Colonic mucosa (tissue), 4 donors: ENCODE measurements at regions not wholly inside any gene's neighbourhood (a gene's known extent, or its start where the extent isn't known, plus 50 kb on each side); places are given as distances from the start of the nearest gene placed in this dataset.

ENCODE experiments used
- DNase-seq: peaks from one replicate; pipeline ENCODE4 v3.0.0-alpha.2; 2020
- H3K27ac ChIP-seq: fragments of 200-600 bp; one replicate; pipeline ENCODE4 v1.8.0; 2021
- H3K27me3 ChIP-seq: fragments of 200-600 bp; one replicate; pipeline ENCODE4 v1.8.0; 2021
- H3K36me3 ChIP-seq: fragments of 200-600 bp; one replicate; pipeline ENCODE4 v1.8.0; 2021
- H3K4me1 ChIP-seq: fragments of 200-600 bp; one replicate; pipeline ENCODE4 v1.8.0; 2021; ENCODE audit warnings: mild to moderate bottlenecking
- H3K4me3 ChIP-seq: fragments of 200-600 bp; one replicate; pipeline ENCODE4 v1.8.0; 2021
- H3K9ac ChIP-seq, 2 donors: one replicate each; pipeline ENCODE4 v1.7.0; 2013; ENCODE audit warnings: control low read depth in 2 of 2, low read depth in 2 of 2, low read length in 2 of 2
- H3K9me3 ChIP-seq: fragments of 200-600 bp; one replicate; pipeline ENCODE4 v1.8.0; 2021
- intact Hi-C: fragments of 100-400 bp; cut with DNase I; formaldehyde crosslinking; loops from one replicate; pipeline ENCODE4 v1.14.1; 2022
- TF ChIP-seq, protein P1 (sequence below): fragments of 200-600 bp; IDR thresholded peaks from one replicate; pipeline ENCODE4 v1.8.0; 2022; ENCODE audit warnings: antibody characterized with exemption, mild to moderate bottlenecking
- donor health status: healthy.
- donor health status: DM: no; HTN: no; CAD: no.
- donor health status: DM: no; HTN: no; CAD: no.

GRCh38 chr19:5251096-5252065, 89.2 kb downstream of the PTPRS start:
- TF ChIP-seq, protein P1, sequence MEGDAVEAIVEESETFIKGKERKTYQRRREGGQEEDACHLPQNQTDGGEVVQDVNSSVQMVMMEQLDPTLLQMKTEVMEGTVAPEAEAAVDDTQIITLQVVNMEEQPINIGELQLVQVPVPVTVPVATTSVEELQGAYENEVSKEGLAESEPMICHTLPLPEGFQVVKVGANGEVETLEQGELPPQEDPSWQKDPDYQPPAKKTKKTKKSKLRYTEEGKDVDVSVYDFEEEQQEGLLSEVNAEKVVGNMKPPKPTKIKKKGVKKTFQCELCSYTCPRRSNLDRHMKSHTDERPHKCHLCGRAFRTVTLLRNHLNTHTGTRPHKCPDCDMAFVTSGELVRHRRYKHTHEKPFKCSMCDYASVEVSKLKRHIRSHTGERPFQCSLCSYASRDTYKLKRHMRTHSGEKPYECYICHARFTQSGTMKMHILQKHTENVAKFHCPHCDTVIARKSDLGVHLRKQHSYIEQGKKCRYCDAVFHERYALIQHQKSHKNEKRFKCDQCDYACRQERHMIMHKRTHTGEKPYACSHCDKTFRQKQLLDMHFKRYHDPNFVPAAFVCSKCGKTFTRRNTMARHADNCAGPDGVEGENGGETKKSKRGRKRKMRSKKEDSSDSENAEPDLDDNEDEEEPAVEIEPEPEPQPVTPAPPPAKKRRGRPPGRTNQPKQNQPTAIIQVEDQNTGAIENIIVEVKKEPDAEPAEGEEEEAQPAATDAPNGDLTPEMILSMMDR: no peak
- H3K36me3 ChIP-seq: no peaks in the 10 kb centered on the region

GRCh38 chr19:5250127-5250659, 90.4 kb downstream of the PTPRS start:
- H3K9me3 ChIP-seq: no peaks in the 10 kb centered on the region
- intact Hi-C loops: no loop called here
- no peak for DNase-seq
- no peak overlapping the region for H3K4me3 ChIP-seq
- TF ChIP-seq, protein P1: no peak
- no peaks in the 10 kb centered on the region for H3K36me3 ChIP-seq
- H3K27ac ChIP-seq: no peak overlapping the region
- H3K4me1 ChIP-seq: no peaks in the 10 kb centered on the region
- H3K9ac ChIP-seq: no peak overlapping the region
- no peaks in the 10 kb centered on the region for H3K27me3 ChIP-seq

More at GRCh38 chr19:5251096-5252065, 89.2 kb downstream of the PTPRS start:
- DNase-seq: no peak
- H3K4me1 ChIP-seq: no peaks in the 10 kb centered on the region
- no peak overlapping the region for H3K27ac ChIP-seq
- H3K4me3 ChIP-seq: no peak overlapping the region
- intact Hi-C loops: no loop called here
- H3K9ac ChIP-seq: no peak overlapping the region
- H3K27me3 ChIP-seq: no peaks in the 10 kb centered on the region
- H3K9me3 ChIP-seq: no peaks in the 10 kb centered on the region

DNA sequence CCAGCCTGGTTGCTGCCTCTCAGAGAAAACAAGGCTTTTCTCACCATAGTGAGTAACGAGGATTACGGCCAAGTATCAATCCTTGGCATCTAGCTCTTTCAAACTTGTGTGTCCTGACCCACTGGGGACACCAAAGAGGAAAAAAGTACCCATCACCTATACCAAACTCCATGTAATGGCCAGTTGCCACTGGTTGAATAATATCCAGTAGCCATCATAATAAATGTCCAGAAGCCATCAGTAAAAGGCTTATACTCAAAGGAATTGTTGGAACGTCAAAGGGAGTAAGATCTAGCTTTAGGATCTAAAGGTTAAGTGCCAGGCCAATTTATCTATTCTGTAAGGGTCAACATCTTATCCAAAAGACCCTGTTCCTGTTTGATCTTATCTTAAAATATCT, 91.1 kb downstream of the PTPRS start:
- DNase-seq: no peak
- no peak overlapping the region for H3K4me3 ChIP-seq
- H3K4me1 ChIP-seq: no peaks in the 10 kb centered on the region
- TF ChIP-seq, protein P1: no peak
- H3K27ac ChIP-seq: no peak overlapping the region
- H3K36me3 ChIP-seq: no peaks in the 10 kb centered on the region
- no peaks in the 10 kb centered on the region for H3K9me3 ChIP-seq
- intact Hi-C loops: no loop called here
- no peak overlapping the region for H3K9ac ChIP-seq
- no peaks in the 10 kb centered on the region for H3K27me3 ChIP-seq

- Histone ChIP-seq H3K9me3 (no peaks in the 10 kb centered on the region), H3K36me3 (no peaks in the 10 kb centered on the region), H3K4me3 (no peak overlapping the region), H3K27ac (no peak overlapping the region), H3K27me3 (no peaks in the 10 kb centered on the region), H3K9ac (no peak overlapping the region), H3K4me1 (no peaks in the 10 kb centered on the region)
- DNase-seq: no peak
- TF ChIP-seq, protein P1: no peak
- intact Hi-C loops: no loop called here
Measured at GRCh38 chr19:5247957-5248705, 92.5 kb downstream of the PTPRS start.

DNA sequence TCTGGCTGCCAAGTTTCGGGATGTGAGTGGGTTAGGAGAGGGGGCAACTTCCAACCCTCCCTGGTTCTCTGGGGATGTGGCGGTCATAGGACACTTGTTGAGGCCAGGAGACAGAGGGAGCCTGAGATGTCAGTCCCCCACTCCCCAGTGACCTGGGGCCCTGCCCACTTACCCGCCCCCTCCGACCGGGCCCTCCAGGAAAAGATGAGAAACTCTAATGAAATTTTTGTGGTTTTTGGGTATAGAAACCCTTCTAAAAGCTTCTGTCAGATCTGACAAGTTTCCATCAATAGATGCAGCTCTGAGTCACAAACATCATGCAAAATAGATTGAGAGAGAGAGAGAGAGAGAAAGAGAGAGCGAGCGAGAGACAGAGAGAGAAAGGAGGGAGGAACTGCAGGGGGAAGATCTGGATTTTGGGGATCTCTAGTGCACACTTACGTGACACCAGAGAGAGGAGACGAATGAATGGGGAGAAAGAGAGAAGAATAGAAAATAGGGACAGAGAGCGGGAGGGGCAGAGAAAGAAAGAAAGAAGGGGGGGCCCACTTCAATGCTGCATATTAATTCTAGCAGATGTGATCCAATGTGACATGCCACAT, 94.0 kb downstream of the PTPRS start:
- H3K9ac ChIP-seq: no peak overlapping the region
- H3K4me1 ChIP-seq: no peaks in the 10 kb centered on the region
- H3K27me3 ChIP-seq: no peaks in the 10 kb centered on the region
- no peaks in the 10 kb centered on the region for H3K9me3 ChIP-seq
- no peak for DNase-seq
- no peak overlapping the region for H3K4me3 ChIP-seq
- TF ChIP-seq, protein P1: no peak
- no peaks in the 10 kb centered on the region for H3K36me3 ChIP-seq
- intact Hi-C loops: no loop called here
- H3K27ac ChIP-seq: no peak overlapping the region
